HuH-7 (cell line): ENCODE measurements at regions not wholly inside any gene's neighbourhood (a gene's known extent, or its start where the extent isn't known, plus 50 kb on each side); places are given as distances from the start of the nearest gene placed in this dataset.
"Not testable (repeated sequence)": the region's sequence is repeated elsewhere in the genome, so short reads cannot be mapped to it uniquely, and the experiment has no call there.

Experiments
- DNase-seq: peaks from one replicate; pipeline ENCODE4 v3.0.0; 2011; ENCODE audit warnings: low spot score

DNA sequence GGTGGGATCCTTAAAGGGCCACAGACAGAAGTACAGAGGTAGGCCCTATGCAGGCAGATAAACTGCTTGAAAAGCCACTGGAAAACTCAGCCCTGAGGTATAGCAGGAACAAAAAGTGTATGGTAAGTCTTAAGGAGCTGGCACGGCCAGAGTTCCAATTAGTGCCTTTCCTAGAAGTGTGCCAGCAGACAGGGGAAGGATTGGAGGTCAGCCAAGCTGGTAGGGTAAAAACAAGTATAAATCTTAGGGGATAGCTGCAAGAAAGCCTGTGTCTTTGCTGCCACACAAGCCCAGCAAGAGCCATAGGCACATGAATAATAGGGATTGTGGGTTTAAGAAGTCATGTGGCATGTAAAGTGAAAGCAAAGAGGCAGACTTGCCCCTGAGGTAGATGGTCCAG, 582.5 kb downstream of the PLOD2 start:
- no peak for DNase-seq

DNA sequence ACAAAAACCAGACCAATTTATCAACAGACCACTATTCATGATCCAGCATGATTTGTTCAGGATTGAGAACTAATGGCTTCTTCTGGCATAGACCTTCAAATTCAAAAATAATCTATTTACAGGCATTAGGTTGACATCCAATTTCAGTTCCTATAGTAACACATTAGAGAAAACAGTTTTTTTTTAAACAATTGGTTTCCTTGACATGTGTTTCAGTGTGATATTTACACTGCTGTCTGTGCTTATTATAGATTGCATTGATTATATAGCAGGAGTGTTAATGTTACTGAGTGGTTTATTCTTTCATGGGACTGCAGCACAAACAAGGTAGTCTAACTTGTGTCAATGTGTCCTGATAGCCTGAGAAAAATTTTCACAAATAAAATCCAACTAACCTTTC, 579.3 kb downstream of the PLOD2 start:
- no peak for DNase-seq

DNA sequence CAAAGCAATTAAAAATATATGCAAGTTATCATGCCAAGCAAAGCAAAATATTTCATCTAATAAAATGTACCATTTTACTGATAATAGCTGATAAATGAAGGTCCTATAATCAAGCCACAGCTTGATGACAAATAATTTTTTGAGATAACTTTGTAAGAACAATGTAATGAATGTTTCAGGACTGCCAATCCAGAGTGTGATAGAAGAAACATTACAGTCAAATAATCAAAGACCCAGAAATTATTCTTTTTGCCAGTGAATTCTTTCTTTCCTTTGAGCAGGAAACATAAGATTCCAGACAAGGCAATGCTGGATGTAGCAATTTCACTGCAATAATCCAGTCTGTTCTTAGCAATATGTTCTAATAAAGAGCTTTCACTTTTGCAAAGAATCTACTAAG, 556.1 kb downstream of the PLOD2 start:
- DNase-seq, result no peak

DNA sequence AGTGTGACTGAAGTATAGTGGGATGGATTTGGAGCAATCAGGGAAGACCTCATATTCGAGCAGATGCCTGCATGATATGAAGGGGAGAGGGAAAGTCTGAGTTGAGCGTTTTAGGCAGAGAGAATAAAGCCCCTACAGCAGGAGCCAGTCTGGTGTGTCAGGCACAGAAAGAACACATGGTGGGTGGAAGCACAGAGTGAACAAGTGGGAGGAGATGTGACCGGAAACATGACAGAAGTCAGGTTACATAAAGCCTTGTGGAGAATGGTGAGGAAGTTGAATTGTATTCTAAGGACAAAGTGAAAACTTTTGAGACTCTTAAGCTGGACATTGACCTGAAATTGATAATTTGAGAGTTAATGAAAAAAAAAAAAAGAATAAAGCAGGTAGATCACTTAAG, 541.0 kb downstream of the PLOD2 start:
- no peak for DNase-seq

DNA sequence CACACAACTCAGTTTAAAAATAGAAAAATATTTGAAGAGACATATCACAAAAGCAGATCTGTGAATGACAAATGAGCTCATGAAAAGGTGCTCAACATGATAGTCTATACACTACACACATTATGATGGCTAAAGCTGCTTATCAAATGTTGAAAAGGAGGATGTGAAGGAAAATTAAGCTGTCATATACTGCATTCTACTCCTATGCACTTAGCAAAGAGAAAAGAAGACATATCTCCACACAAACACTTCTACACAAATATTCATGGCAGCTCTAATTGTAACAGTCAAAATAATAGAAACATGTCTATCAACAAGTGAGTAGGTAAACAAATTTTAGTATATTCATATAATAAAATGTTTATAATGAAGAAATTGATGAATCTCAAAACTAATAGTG, 540.5 kb downstream of the PLOD2 start:
- DNase-seq, result no peak

DNA sequence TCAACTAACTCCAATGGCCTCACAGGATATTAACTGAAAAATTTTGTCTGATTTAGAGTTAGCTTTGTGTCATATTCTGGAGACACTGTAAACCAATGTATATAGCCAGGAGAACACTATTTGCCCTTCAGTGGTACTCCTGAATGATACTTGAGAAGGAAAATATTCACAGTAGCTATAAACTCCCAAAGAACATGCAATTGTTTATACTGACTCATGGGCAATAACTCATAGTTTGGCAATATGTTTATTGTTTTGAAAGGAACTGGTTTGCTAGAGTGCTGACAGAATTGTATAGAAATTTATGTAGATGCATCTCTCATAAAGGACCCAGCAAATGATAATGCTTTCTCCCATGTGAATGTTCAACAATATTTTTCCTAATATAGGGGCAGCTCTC, 537.6 kb downstream of the PLOD2 start:
- DNase-seq, result no peak

DNA sequence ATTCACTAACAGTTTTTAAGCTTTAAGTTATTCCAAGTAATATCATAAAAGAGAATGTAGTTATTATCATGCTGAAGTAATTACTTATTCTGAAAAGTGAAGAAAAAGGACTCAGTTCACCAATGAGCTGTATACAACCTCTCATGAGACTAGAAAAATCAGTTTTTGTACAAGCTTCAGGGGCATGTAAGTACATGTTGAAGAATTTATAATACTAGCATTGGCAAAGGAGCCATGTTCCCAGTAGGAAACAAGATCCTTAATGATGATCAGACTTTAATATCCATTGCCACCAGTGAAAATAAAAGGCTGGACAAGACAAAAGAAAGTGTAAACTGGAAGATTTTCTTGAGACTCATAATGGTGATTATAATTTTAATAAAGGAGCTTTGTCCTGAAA, 532.8 kb downstream of the PLOD2 start:
- DNase-seq, result no peak

DNA sequence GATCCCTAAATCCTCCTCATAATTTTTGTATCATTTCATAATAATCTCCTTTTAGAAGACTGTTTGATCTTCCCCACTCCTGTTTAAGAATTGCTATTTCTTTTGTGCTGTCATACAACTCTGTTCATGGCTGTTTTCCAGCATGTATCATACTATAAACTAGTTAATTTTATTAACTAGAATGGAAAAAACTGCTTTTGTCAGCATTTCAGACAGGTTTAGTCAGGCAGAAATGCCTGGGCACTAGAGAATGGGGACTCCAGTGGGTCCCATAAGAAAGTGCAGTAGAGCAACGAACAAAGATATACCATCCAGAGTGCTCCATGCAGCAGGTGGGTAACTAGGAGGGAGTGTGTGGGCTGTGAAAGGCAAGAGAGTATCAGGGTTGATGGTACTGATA, 523.9 kb downstream of the PLOD2 start:
- no peak for DNase-seq

DNA sequence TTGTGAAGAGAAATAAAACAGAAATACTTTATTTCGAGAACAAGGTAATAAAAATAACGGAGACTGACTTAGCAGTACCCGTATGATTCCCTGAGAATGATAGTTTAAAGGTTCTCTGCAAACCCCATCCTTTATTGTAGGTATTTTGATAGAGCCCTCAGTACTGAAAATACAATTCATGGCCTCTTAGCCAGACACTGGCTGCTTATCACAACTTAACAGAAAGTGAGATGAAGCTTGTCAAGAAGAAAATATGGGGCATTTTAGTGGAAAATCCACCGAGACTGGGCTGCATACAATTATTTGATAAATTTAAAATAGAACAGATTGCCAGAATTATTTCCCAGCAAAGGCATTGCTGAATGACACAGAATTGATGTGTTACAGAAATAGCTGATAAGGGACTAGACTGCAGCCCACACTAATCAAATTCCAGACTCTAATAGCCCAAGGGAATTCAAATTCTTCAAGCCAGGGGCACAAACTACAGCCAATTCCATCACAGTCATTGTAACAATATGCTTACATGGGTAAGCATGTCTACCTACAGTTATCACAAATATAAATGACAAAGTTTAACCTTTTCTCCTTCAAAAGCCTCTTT, 521.9 kb downstream of the PLOD2 start:
- DNase-seq, result no peak

DNA sequence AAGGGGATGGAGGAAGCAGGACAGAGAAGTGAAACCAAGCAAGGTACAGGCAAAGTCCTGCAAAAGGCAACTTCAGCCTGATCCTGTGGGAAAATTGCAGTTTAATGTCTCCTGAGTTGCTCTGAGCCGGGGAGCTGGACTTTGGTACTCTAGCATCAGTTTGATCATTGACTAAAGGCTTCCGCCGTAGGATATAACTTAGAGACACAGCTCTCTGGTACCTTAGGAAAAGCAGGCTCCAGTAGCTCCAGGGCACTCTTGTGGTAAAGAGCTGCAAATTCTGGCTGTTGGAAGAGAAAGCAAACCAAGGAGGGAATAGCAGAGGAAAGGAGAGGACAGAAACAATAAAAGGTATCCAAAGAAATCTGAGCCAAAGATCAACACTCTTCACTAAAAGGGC, 521.1 kb downstream of the PLOD2 start:
- DNase-seq, result peak; percentile 6

DNA sequence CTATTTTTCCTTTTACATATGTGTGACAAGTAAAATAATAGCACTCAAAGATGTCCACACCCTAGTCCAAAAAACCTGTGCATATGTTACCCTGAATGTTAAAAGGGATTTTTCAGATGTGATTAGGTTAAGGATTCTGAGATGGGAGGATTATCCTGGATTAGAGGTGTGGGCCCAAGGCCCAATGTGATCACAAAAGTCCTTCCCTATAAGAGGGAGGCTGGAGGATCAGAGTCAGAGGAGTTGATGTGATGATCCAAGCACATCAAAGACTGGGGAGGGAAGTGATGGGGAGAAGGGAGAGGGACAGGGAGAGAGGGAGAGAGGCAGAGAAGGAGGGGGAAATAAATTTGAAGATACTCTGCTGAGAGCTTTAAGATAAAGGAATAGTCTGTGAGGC, 512.6 kb downstream of the PLOD2 start:
- no peak for DNase-seq

DNA sequence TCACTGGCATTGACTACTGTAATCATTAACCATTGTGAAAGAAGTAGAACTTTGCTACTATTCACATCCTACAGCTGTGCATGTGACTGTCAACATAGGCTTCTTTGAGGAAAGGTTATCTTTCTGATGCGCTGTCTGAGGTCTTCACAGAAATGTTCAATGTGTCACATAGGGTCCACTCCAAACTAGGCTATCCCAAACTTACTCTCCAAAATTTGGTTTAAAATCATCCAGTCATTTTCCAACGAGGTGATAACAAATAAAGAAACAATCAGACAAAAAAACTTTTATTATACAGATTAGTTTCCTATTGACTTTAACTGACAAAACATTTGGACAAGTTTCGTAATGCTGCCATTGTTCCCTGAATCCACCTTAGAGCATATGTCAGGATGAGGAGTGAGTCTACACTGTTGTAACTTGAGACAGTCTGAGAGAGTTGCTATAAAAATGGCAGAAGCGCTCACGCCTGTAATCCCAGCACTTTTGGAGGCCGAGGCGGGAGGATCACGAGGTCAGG, 511.6 kb downstream of the PLOD2 start:
- peak; percentile 17 for DNase-seq

DNA sequence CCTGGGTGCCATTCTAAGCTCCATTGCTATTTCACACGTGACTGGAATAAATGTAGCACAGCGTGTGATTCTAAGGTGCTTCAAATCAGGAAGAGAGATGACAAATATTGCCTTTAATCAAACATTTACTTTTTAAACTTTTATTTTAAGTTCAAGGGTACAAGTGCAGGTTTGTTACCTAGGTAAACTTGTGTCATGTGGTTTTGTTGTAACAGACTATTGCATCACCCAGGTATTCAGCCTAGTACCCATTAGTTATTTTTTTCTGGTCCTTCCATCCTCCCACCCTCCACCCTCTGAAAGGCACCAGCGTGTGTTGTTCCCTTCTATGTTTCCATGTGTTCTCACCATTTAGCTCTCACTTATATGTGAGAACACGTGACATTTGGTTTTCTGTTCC, 510.8 kb downstream of the PLOD2 start:
- DNase-seq, result no peak

DNA sequence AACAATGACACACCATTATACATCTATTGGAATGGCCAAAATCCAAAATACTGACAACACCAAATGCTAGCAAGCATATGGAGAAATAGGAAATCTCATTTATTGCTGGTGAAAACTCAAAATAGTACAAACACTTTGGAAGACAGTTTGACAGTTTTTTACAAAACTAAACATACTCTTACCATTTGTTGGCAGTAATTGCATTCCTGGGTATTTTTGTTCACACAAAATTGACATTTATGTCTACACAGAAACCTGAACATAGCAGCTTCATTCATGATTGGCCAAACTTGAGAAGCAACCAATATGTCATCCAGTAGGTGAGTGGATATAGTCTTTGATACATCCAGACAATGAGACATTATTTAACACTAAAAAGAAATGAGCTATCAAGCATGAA, 489.9 kb downstream of the PLOD2 start:
- no peak for DNase-seq

DNA sequence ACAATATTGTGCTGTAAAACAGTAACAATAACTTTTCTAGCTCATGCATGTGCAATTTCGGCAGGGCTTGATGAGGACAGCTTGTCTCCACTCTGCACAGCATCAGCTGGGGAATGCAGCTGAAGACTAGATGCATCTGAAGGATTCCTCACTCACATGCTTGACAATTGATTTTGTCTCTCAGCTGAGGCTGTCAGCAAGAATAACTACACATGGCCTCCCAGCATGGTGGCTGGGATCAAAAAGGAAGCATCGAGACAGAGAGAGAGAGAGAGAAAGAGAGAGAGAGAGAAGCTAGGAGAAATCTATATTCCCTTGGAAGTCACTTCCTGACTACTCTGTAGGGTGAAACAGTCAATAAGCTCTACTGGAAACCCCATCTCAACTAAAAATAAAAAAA, 487.1 kb downstream of the PLOD2 start:
- no peak for DNase-seq

DNA sequence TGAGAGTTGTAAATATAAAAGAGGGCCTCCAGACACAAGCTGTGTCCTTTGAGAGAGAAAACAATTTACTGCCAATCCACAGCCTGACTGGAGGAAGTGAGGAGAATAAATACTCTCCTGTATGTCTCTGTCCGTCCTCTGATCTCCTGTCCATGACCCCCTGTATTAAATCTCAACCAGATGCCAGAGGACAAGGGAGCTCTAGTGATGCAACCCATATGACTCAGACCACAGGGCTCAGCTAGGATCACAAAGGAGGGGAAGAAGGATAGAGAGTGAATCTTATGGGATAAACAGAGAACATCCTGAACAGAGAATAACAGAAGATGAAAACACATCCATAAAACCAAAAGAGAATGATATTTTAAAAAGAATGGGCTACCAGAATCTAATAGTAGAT, 482.6 kb downstream of the PLOD2 start:
- no peak for DNase-seq

DNA sequence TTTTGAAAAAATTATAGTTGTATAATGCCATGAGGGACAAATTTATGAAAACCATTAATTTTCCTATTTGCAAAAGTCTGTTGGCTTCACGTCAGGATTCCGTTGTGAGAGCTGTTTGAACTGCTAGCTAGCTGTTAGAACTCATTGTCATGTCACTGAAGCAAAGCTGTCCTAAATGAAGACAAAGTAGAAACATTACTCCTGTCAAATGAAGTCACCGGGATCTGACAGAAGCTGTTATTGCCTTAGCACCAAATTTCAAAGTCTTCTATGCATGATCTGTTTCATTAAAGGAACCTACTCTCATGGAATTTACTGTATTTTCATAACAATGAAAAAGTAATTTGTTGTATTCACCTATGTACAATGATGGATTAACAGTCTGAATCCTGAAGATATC, 479.8 kb downstream of the PLOD2 start:
- DNase-seq, result no peak

DNA sequence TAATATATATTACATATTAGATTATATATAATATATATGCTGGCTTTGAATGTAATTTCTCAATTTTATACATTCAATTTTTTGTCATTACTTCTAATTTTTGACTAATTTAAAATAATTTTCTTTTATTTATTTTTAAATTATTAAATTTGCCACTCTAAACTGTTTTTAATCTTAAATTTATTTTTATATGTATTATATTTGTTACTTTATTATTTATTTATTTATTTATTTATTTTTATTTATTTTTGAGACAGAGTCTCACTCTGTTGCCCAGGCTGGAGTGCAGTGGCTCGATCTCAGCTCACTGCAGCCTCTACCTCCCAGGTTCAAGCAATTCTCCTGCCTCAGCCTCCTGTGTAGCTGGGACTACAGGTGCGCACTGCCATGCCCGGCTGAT, 473.0 kb downstream of the PLOD2 start:
- not testable (repeated sequence) for DNase-seq

DNA sequence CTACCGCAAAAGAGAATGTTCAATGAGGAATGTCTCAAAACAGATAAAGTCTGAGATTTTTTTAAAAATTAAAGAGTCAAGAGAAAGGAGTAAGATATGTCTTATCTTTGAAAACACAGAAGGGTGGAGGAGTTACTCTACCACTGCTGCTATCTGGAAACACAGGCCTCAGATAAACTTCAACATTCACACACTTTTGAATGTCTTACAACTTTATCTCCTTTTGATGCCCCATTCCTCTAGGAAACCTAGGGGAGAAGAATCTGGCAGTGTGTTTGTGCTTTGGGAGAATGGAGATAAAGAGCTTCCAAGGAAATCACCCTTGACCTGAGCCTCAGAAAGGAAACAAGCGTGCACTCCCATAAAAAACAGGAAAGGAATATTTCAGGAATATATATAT, 468.2 kb downstream of the PLOD2 start:
- no peak for DNase-seq

DNA sequence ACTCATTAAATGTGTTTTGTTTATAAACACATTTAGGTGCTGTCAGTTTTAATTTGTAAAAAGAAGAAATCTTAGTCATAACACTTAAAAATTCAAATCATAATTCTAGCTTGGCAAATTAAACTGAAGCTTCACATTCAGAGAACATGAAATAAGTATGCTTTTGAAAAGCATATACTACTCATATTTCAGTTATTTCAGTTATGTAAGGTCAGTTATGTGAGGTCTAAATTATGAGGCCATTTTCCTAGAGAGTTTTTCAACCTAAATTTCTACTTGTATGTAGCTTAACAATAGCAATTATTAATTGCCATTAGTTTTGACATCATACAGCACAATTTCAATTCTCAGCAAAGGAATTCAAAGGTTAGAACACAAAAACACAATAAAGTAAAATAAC, 465.0 kb downstream of the PLOD2 start:
- no peak for DNase-seq

DNA sequence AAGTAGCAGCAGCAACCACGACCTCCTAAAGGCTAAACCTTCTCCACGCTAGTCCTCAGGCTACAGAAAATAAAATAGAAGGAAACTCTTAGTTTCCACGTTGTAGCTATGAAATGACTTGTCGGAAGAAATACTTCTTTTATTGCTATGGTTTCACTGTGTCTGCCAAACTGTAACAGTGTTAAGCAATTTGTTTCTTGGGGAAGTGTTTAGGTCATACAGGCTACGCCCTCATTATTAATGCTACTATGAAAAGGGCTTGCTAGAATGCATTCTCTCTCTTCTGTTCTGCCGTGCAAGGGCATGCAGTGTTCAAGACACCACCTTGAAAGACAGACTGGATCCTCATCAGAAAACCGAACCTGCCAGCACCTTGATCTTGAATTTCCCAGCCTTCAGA, 462.7 kb downstream of the PLOD2 start:
- no peak for DNase-seq

DNA sequence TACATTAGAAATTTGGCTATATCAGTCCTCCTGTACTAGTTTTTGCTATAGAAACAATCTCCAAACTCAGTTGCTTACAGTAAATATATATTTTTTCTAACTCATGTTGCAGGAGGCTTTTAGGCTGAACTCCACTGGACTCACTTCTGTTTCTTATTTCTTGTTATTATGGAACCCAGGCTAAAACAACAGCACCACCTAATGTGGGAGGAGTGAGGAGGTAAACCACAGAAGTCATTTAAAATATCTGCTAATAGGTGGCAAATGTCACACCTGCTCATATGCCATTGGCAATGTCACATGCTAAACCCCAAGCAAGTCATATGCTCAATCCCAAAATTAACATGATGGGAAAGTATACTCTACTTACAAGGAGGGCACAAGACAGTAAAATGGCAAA, 462.2 kb downstream of the PLOD2 start:
- DNase-seq, result no peak

DNA sequence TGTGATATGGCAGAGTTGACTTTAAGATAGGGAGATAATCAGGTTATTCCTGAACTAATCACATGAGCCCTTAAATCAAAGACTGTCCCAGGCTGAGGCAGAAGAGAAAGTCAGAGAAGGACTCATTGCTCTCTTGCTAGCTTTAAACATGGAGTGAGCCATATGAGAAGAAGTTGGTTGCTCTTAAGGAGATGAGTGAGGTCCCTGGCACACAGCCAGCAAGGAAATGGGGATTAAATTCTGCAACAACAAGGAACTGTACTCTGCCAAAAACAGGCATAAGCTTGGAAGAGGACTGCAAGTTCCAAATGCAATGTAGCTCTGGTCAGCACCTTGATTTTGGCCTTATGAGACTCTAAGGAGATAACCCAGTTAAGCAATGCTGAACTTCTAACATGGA, 457.0 kb downstream of the PLOD2 start:
- DNase-seq, result no peak

DNA sequence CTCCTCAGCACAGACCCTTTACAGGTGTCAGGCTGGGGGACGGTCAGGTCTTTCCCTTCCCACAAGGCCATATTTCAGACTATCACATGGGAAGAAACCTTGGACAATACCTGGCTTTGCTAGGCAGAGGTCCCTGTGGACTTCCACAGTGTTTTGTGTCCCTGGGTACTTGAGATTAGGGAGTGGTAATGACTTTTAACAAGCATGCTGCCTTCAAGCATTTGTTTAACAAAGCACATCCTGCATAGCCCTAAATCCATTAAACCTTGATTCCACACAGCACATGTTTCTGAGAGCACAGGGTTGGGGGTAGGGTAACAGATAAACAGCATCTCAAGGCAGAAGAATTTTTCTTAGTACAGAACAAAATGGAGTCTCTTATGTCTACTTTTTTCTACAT, 451.2 kb downstream of the PLOD2 start:
- DNase-seq, result not testable (repeated sequence)

DNA sequence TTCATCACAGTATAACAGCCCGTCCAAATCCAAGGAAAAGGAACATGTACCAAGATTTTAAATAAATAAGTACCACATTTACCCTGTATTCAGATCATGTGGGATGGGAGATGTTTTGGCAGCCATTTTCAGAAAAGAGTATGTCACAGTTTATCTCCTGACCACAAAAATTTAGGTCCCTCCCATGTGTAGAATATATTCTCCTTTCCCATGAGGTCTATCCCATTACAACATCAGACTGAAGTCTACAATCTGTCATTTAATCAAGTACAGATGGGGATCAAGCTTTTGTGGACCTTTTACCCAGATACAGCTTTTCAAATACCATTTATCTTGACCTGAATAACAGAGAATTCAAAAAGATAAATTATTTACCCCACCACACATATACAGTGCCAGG, 444.5 kb downstream of the PLOD2 start:
- no peak for DNase-seq
